ENCODE measurements at regions not wholly inside any gene's neighbourhood (a gene's known extent, or its start where the extent isn't known, plus 50 kb on each side); places are given as distances from the start of the nearest gene placed in this dataset.

GRCh38 chr9:28678097-28678496 lies 1104.8 kb upstream of the C9orf72 start:
- Histone ChIP-seq H3K4me3 (replicated peaks in 1 of 3; ENCODE audit: insufficient read depth in 1 of 3, low read depth in 2 of 3, low read length in 3 of 3) (no peak overlapping the region), H3K27me3 (ENCODE audit: control insufficient read depth in 1 of 2, insufficient read depth in 2 of 2, low read length in 2 of 2) (no peaks in the 10 kb centered on the region), H2AFZ (ENCODE audit: low read length) (no peak overlapping the region), H3K4me2 (ENCODE audit: low read depth, low read length) (no peak overlapping the region), H3K36me3 (replicated peaks in 1 of 2; ENCODE audit: control insufficient read depth in 1 of 2, insufficient read depth in 2 of 2, low read length in 2 of 2) (no peaks in the 10 kb centered on the region), H3K9ac (ENCODE audit: insufficient read depth, low read depth, low read length) (no peak overlapping the region), H4K20me1 (ENCODE audit: insufficient read depth, low read length) (no peaks in the 10 kb centered on the region), H3K4me1 (ENCODE audit: insufficient read depth, low read length) (no peaks in the 10 kb centered on the region), H3K79me2 (ENCODE audit: insufficient read depth, low read length) (no peaks in the 10 kb centered on the region), H3K9me3 (ENCODE audit: low read length) (no peaks in the 10 kb centered on the region), H3K27ac (ENCODE audit: extremely low read length, insufficient read depth, low read length) (no peak overlapping the region)
- BruUV-seq (replicated peaks), result no TSS peak
- 43% methylated on average over 2 of the region's 2 CpGs for WGBS (ENCODE audit: low lambda C conversion rate)
- DNase-seq (ENCODE audit: low spot score), result no peak
- no peak for FAIRE-seq
- CTCF ChIA-PET (ENCODE audit: low intra/inter-chr PET ratio, low total read pairs), result no interaction called here
- ATAC-seq, result no peak
- POLR2A ChIA-PET, result no interaction called here
- TF ChIP-seq ELF1 (CRISPR knock-in tag; IDR thresholded peaks at IDR 0.05) (no peak), ZNF720 (CRISPR knock-in tag; IDR thresholded peaks at IDR 0.05) (no peak), ZNF609 (CRISPR knock-in tag; IDR thresholded peaks at IDR 0.05; ENCODE audit: borderline replicate concordance) (no peak), ZMYM3 (CRISPR knock-in tag; IDR thresholded peaks at IDR 0.05) (no peak), ZNF44 (CRISPR knock-in tag; IDR thresholded peaks at IDR 0.05) (no peak), ZNF616 (CRISPR knock-in tag; IDR thresholded peaks at IDR 0.05; ENCODE audit: low read depth) (no peak), ZNF275 (CRISPR knock-in tag; IDR thresholded peaks at IDR 0.05; ENCODE audit: borderline replicate concordance) (no peak), ZNF234 (CRISPR knock-in tag; conservative IDR thresholded peaks at IDR 0.05) (no peak), ZNF33A (CRISPR knock-in tag; IDR thresholded peaks at IDR 0.05; ENCODE audit: borderline replicate concordance) (no peak), ZXDC (CRISPR knock-in tag; IDR thresholded peaks at IDR 0.05) (no peak)
- TF ChIP-seq, protein P1, sequence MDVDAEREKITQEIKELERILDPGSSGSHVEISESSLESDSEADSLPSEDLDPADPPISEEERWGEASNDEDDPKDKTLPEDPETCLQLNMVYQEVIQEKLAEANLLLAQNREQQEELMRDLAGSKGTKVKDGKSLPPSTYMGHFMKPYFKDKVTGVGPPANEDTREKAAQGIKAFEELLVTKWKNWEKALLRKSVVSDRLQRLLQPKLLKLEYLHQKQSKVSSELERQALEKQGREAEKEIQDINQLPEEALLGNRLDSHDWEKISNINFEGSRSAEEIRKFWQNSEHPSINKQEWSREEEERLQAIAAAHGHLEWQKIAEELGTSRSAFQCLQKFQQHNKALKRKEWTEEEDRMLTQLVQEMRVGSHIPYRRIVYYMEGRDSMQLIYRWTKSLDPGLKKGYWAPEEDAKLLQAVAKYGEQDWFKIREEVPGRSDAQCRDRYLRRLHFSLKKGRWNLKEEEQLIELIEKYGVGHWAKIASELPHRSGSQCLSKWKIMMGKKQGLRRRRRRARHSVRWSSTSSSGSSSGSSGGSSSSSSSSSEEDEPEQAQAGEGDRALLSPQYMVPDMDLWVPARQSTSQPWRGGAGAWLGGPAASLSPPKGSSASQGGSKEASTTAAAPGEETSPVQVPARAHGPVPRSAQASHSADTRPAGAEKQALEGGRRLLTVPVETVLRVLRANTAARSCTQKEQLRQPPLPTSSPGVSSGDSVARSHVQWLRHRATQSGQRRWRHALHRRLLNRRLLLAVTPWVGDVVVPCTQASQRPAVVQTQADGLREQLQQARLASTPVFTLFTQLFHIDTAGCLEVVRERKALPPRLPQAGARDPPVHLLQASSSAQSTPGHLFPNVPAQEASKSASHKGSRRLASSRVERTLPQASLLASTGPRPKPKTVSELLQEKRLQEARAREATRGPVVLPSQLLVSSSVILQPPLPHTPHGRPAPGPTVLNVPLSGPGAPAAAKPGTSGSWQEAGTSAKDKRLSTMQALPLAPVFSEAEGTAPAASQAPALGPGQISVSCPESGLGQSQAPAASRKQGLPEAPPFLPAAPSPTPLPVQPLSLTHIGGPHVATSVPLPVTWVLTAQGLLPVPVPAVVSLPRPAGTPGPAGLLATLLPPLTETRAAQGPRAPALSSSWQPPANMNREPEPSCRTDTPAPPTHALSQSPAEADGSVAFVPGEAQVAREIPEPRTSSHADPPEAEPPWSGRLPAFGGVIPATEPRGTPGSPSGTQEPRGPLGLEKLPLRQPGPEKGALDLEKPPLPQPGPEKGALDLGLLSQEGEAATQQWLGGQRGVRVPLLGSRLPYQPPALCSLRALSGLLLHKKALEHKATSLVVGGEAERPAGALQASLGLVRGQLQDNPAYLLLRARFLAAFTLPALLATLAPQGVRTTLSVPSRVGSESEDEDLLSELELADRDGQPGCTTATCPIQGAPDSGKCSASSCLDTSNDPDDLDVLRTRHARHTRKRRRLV (CRISPR knock-in tag; IDR thresholded peaks at IDR 0.05), result no peak
- in situ Hi-C loops (cut with HindIII; ENCODE audit: extremely low pct_ligation_motif_present, low pct_unique_long_range_greater_than_20kb), result no loop called here
- intact Hi-C loops (cut with micrococcal nuclease; ENCODE audit: unreplicated experiment), result no loop called here
